GM12872 (cell line): ENCODE measurements at regions not wholly inside any gene's neighbourhood (a gene's known extent, or its start where the extent isn't known, plus 50 kb on each side); places are given as distances from the start of the nearest gene placed in this dataset.

Source experiments
- TF ChIP-seq, protein P1 (sequence below): IDR thresholded peaks from 3 replicates; pipeline ENCODE4 v1.5.1; 2011; ENCODE audit warnings: low read depth, mild to moderate bottlenecking, low read length, moderate library complexity; ENCODE audit not compliant: insufficient read depth

DNA sequence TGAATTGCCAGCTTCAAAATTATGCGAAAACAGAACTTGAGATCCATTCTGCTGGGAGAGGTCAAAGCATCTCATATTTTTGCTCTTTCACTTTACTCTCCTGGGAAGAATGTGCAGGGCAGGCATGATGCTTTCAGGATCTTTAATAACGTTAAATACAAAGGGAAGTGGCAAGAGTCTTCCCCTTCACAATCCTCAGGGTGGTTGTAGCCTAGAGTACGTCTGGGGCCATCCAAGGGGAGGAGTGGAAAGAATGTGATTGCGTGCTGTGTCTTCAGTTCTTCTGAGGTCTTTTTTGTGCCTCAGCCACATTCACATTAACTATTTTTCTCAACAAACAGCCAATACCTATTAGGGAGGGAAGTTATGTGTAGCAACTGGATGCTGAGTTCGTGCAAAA is 207.3 kb downstream of the HGF start:
- TF ChIP-seq, protein P1, sequence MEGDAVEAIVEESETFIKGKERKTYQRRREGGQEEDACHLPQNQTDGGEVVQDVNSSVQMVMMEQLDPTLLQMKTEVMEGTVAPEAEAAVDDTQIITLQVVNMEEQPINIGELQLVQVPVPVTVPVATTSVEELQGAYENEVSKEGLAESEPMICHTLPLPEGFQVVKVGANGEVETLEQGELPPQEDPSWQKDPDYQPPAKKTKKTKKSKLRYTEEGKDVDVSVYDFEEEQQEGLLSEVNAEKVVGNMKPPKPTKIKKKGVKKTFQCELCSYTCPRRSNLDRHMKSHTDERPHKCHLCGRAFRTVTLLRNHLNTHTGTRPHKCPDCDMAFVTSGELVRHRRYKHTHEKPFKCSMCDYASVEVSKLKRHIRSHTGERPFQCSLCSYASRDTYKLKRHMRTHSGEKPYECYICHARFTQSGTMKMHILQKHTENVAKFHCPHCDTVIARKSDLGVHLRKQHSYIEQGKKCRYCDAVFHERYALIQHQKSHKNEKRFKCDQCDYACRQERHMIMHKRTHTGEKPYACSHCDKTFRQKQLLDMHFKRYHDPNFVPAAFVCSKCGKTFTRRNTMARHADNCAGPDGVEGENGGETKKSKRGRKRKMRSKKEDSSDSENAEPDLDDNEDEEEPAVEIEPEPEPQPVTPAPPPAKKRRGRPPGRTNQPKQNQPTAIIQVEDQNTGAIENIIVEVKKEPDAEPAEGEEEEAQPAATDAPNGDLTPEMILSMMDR: no peak

DNA sequence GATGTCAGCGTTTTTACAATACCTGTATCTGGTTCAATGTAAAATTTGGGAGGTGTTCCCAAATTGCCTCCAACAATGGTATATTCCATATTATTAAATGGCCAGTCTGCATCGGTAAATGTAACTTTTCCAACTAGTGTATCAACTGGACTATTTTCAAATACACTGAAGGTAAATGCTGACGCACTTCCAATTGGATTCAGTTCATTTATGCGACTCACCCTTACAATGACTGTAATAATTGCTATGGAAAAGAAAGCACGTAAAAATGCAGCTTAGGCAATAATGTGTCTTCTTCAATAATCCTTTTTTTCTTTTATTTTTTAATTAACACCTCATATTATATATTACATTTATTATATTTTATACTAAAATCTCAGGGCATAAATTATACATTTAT is 209.1 kb downstream of the HGF start:
- TF ChIP-seq, protein P1: no peak

DNA sequence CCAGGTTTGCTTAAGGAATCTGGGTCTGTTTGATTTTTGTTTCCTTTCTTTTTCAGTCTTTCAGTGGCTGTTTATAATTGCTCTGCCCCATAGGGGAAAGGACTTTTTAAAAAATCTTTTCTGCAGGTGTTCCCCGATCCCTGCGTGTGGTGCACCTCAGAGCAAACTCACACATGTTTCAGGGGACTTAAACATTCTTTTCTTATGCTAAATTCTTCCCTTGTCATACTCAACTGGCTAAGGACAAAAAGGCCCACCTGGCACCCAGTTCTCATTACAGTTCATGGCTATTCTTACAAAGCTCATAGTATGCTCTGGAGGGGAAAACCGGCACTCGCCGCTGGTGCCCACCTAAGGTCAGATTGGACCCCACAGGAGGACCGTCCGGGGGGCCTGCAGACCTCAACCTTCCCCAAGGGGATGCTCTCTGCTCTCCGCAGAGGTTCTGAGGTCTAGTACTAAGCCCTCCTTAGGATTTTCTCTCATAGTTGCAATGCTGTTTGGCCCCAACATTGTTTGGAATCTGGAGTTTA is 220.3 kb downstream of the HGF start:
- TF ChIP-seq, protein P1: no peak

DNA sequence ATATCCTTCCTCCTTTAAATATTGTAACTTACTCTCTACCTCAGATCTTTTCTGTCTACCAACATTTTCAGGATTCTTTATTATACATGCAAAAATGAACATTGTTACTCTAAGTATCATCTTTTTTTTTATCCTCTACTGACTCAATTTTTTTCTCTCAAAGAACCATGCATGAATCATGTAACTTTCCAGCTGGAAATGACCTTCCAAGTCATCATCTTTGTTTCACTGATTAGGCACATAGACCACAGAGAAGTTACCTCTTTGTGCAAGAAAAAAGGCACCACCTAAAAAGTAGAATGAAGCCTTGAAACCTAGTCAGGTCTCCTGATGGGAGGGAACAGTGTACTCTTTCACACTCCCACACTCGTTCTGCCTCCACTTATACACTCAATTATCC is 234.9 kb downstream of the HGF start:
- TF ChIP-seq, protein P1: no peak

DNA sequence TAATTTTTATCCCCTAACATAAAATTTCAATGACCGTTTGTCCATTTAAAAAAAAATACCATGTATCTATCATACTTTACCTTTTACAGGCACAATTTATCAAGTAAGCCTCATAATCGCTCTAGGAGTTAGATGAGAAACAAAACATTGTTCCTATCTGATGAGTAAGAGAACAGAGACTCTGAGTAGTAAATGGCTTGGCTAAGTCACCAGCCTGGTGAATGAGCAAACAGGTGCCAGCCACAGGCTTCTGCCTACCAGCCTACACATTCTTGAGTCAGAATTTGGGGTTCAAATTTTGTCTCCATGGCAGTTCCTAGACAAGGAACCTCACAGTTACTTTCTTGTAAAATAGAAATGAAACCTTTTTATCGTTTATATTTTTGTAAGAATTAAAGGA is 235.4 kb downstream of the HGF start:
- TF ChIP-seq, protein P1: no peak

DNA sequence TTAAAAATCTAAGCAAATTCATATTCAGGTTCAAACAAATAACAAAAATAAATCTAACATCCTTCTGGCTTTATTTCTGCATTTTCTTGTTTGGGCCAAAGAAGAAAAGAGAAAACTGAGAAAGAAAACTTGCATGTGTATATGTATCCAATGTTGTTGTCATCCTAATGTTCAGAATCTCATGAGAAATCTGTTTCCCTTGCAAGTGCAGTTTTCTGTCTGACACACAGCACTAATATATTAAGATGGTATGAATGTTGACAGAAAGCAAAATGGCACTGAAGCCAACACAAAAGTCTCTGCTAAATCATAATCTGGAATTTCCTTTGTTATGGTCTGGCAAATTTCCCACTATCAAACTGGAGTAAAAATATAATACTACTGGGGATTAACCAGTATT is 235.9 kb downstream of the HGF start:
- TF ChIP-seq, protein P1: no peak

DNA sequence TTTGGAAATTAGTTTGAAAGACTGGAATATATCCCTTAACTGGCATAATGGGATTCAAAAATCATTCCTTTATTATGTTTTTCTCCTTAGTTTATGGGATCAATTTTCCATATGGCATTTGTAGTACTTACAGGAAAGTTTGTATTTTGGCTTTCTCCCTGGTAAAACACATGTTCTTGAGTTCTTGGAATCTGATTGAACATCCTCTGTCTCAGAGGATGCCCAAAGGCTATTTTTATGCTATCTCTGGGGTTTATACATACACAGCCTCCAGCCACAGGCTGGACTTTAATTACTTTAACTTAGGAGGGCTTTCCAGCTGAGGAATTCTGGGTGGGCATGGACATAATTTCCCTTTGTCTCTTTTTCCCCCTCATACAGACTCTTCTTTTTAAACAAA is 236.4 kb downstream of the HGF start:
- TF ChIP-seq, protein P1: no peak
